HEK293 (cell line): ENCODE measurements at regions not wholly inside any gene's neighbourhood (a gene's known extent, or its start where the extent isn't known, plus 50 kb on each side); places are given as distances from the start of the nearest gene placed in this dataset.

Source experiments
- CTCF ChIA-PET: fragments of 350-600 bp; formaldehyde crosslinking; extraction: SDS; loops from one replicate; lab custom pipeline; 2021; ENCODE audit warnings: antibody characterized with exemption; lab: Yijun Ruan, JAX
- POLR2A ChIA-PET: fragments of 300-600 bp; formaldehyde crosslinking; extraction: SDS; loops from one replicate; lab custom pipeline; 2020; ENCODE audit warnings: antibody characterized with exemption, inconsistent platforms; lab: Yijun Ruan, JAX
- H3K27ac ChIP-seq: fragments of 200-500 bp; sonication (Bioruptor generic); 2 replicates; pipeline ENCODE4 v1.5.1; 2014; ENCODE audit warnings: low read depth, low read length, control low read depth, inconsistent platforms; ENCODE audit errors: extremely low read depth
- H3K36me3 ChIP-seq, 2 experiments: fragments of 200-500 bp in 1 of 2; sonication (Bioruptor generic) in 1 of 2; 1 replicate in 1 of 2; 2 replicates in 1 of 2; pipeline ENCODE4 v1.5.1; 2014 to 2017; ENCODE audit warnings: inconsistent platforms in 2 of 2, low read length in 2 of 2; ENCODE audit not compliant: control insufficient read depth in 2 of 2, insufficient read depth in 1 of 2
- H3K4me1 ChIP-seq: fragments of 200-500 bp; sonication (Bioruptor generic); 2 replicates; pipeline ENCODE4 v1.5.1; 2014; ENCODE audit warnings: mild to moderate bottlenecking, low read length, inconsistent platforms; ENCODE audit not compliant: control insufficient read depth, insufficient read depth
- H3K4me3 ChIP-seq: 2 replicates; pipeline ENCODE4 v1.5.1; 2011; ENCODE audit warnings: low read depth, mild to moderate bottlenecking, control low read depth, low read length, moderate library complexity
- H3K9me3 ChIP-seq: fragments of 200-500 bp; sonication (Bioruptor generic); 2 replicates; pipeline ENCODE4 v1.5.1; 2014; ENCODE audit warnings: low read depth, low read length, inconsistent platforms; ENCODE audit not compliant: control insufficient read depth, insufficient read depth
- IKZF3 ChIP-seq: fragments of 450-650 bp; IDR thresholded peaks from 2 replicates; pipeline ENCODE4 v1.5.0; 2018; ENCODE audit warnings: missing biosample characterization, mild to moderate bottlenecking, missing genetic modification characterization, moderate library complexity
- KLF10 ChIP-seq: fragments of 450-650 bp; IDR thresholded peaks from 2 replicates; pipeline ENCODE4 v1.5.1; 2018; ENCODE audit warnings: missing biosample characterization, mild to moderate bottlenecking, missing genetic modification characterization
- MYNN ChIP-seq: fragments of 450-650 bp; formaldehyde crosslinking; IDR thresholded peaks from 2 replicates; pipeline ENCODE4 v1.5.1; 2016; ENCODE audit warnings: missing biosample characterization, missing genetic modification characterization, borderline replicate concordance
- REPIN1 ChIP-seq: fragments of 450-650 bp; formaldehyde crosslinking; IDR thresholded peaks from 2 replicates; pipeline ENCODE4 v1.5.1; 2017; ENCODE audit warnings: missing biosample characterization, missing genetic modification characterization, low read depth
- SP2 ChIP-seq: fragments of 450-650 bp; formaldehyde crosslinking; IDR thresholded peaks from 2 replicates; pipeline ENCODE4 v1.5.1; 2016; ENCODE audit warnings: missing biosample characterization, missing genetic modification characterization
- ZBTB17 ChIP-seq: fragments of 450-650 bp; formaldehyde crosslinking; IDR thresholded peaks from 2 replicates; pipeline ENCODE4 v1.5.1; 2016; ENCODE audit warnings: missing biosample characterization, missing genetic modification characterization
- ZNF221 ChIP-seq: fragments of 450-650 bp; formaldehyde crosslinking; IDR thresholded peaks from 2 replicates; pipeline ENCODE4 v1.5.1; 2017; ENCODE audit warnings: missing biosample characterization, missing genetic modification characterization, borderline replicate concordance
- ZNF266 ChIP-seq: fragments of 450-650 bp; formaldehyde crosslinking; IDR thresholded peaks from 2 replicates; pipeline ENCODE4 v1.5.1; 2016; ENCODE audit warnings: missing biosample characterization, missing genetic modification characterization, low read depth
- ZNF302 ChIP-seq: fragments of 450-650 bp; formaldehyde crosslinking; IDR thresholded peaks from 2 replicates; pipeline ENCODE4 v1.5.1; 2016; ENCODE audit warnings: missing biosample characterization, missing genetic modification characterization, low read depth
- ZNF324 ChIP-seq: fragments of 450-650 bp; formaldehyde crosslinking; IDR thresholded peaks from 2 replicates; pipeline ENCODE4 v1.5.1; 2016; ENCODE audit warnings: missing biosample characterization, missing genetic modification characterization
- ZNF48 ChIP-seq: fragments of 450-650 bp; formaldehyde crosslinking; IDR thresholded peaks from 2 replicates; pipeline ENCODE4 v1.5.1; 2016; ENCODE audit warnings: missing biosample characterization, missing genetic modification characterization
- ZNF510 ChIP-seq: fragments of 450-650 bp; formaldehyde crosslinking; IDR thresholded peaks from 2 replicates; pipeline ENCODE4 v1.5.1; 2018; ENCODE audit warnings: mild to moderate bottlenecking, missing genetic modification characterization, missing biosample characterization; ENCODE audit not compliant: insufficient replicate concordance
- ZNF548 ChIP-seq: fragments of 450-650 bp; formaldehyde crosslinking; IDR thresholded peaks from 2 replicates; pipeline ENCODE4 v1.5.1; 2016; ENCODE audit warnings: missing biosample characterization, missing genetic modification characterization
- ZNF677 ChIP-seq: fragments of 450-650 bp; IDR thresholded peaks from 2 replicates; pipeline ENCODE4 v1.5.0; 2018; ENCODE audit warnings: missing biosample characterization, mild to moderate bottlenecking, missing genetic modification characterization, moderate library complexity
- ZNF791 ChIP-seq: fragments of 450-650 bp; formaldehyde crosslinking; IDR thresholded peaks from 2 replicates; pipeline ENCODE4 v1.5.1; 2016; ENCODE audit warnings: missing biosample characterization, missing genetic modification characterization
- ZXDB ChIP-seq: fragments of 450-650 bp; formaldehyde crosslinking; IDR thresholded peaks from 2 replicates; pipeline ENCODE4 v1.5.1; 2016; ENCODE audit warnings: missing biosample characterization, missing genetic modification characterization
- TF ChIP-seq, protein P1 (sequence below): fragments of 450-650 bp; formaldehyde crosslinking; IDR thresholded peaks from 2 replicates; pipeline ENCODE4 v1.5.1; 2016; ENCODE audit warnings: missing biosample characterization, missing genetic modification characterization
- TF ChIP-seq, protein P2 (sequence below): fragments of 450-650 bp; formaldehyde crosslinking; IDR thresholded peaks from 2 replicates; pipeline ENCODE4 v1.5.1; 2016; ENCODE audit warnings: missing biosample characterization, missing genetic modification characterization
- TF ChIP-seq, protein P3 (sequence below): fragments of 450-650 bp; formaldehyde crosslinking; IDR thresholded peaks from 2 replicates; pipeline ENCODE4 v1.5.1; 2016; ENCODE audit warnings: missing biosample characterization, missing genetic modification characterization
- TF ChIP-seq, protein P4 (sequence below): fragments of 450-650 bp; formaldehyde crosslinking; IDR thresholded peaks from 2 replicates; pipeline ENCODE4 v1.5.1; 2017; ENCODE audit warnings: missing biosample characterization, mild to moderate bottlenecking, missing genetic modification characterization, moderate library complexity

DNA sequence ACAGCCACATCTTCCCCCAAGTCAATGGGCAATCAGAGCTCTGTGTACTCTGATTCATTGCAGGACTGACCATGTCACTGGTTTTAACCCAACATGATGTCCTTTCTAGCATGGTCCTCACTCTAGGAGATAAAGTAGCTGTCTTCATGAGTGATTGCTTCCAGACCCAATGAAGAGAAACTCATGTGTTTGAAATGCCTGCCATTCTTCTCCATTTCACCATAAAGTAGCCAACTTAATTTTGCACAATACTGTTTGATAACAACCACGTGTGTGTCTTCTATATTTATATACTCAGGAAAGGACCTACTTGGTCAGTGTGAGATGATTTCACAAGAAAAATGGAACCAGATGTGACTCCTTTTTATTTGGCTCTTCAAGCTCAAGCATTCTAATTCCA, 172.5 kb downstream of the AXIN2 start (continued):
- TF ChIP-seq, protein P1, sequence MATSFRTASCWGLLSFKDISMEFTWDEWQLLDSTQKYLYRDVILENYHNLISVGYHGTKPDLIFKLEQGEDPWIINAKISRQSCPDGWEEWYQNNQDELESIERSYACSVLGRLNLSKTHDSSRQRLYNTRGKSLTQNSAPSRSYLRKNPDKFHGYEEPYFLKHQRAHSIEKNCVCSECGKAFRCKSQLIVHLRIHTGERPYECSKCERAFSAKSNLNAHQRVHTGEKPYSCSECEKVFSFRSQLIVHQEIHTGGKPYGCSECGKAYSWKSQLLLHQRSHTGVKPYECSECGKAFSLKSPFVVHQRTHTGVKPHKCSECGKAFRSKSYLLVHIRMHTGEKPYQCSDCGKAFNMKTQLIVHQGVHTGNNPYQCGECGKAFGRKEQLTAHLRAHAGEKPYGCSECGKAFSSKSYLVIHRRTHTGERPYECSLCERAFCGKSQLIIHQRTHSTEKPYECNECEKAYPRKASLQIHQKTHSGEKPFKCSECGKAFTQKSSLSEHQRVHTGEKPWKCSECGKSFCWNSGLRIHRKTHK (tag by site-specific recombination), result no peak
- TF ChIP-seq SP2 (tag by site-specific recombination) (no peak), IKZF3 (tag by site-specific recombination) (no peak)

DNA sequence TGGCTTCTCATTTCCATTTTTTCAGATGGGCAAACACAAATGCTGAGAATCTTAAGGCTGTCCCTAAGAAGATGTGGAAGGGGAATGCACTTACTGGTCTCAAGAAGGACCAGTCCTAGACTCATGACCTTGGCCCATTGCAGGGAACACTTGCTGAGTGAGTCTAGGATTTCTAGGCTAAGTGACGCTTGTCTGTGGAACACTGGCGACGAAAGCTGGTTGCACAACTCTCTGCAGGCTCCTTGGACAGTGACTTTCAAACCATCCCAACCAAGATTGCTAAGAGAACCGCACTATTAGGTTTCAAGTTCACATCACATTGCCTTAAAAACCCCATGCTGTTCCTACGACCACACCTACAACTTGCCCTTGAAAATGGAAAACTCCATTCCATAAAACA, 174.1 kb downstream of the AXIN2 start:
- Histone ChIP-seq H3K4me1 (no peaks in the 10 kb centered on the region), H3K27ac (no peak overlapping the region), H3K4me3 (no peak overlapping the region), H3K36me3 (no peaks in the 10 kb centered on the region), H3K9me3 (no peaks in the 10 kb centered on the region)
- ChIA-PET CTCF (no interaction called here), POLR2A (no interaction called here)
- TF ChIP-seq ZNF266, result no peak
- TF ChIP-seq ZXDB (tag by site-specific recombination), result no peak

DNA sequence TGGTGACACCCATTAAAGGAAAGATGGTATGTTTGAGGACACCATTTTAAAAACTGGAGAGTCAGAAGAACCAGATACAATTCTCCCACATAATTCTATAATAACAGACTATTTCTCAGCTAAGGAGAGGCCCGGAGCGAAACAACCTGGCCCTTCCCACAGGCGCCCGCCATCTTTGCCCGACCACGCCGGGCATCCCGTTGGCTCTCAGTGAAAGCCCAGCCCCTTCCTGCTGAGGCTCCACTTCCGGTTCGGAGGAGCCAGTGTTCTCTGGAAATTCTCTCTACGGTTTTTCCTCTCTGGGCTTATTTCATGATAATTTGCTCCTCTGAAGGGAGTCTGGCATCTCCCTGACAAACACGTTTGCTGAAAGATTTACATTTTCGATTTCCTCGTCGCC, 175.7 kb downstream of the AXIN2 start:
- ChIA-PET CTCF (no interaction called here), POLR2A (no interaction called here)
- Histone ChIP-seq H3K27ac (no peak overlapping the region), H3K9me3 (no peaks in the 10 kb centered on the region), H3K4me1 (no peaks in the 10 kb centered on the region), H3K4me3 (no peak overlapping the region), H3K36me3 (no peaks in the 10 kb centered on the region)
- TF ChIP-seq, protein P2, sequence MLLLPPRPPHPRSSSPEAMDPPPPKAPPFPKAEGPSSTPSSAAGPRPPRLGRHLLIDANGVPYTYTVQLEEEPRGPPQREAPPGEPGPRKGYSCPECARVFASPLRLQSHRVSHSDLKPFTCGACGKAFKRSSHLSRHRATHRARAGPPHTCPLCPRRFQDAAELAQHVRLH (tag by site-specific recombination), result no peak
- TF ChIP-seq ZNF791 (tag by site-specific recombination), result no peak
- no peak for TF ChIP-seq ZNF548 (tag by site-specific recombination)
- TF ChIP-seq ZNF510 (tag by site-specific recombination), result no peak
- no peak for TF ChIP-seq ZNF48 (tag by site-specific recombination)
- TF ChIP-seq ZNF677 (tag by site-specific recombination), result no peak
- TF ChIP-seq, protein P3, sequence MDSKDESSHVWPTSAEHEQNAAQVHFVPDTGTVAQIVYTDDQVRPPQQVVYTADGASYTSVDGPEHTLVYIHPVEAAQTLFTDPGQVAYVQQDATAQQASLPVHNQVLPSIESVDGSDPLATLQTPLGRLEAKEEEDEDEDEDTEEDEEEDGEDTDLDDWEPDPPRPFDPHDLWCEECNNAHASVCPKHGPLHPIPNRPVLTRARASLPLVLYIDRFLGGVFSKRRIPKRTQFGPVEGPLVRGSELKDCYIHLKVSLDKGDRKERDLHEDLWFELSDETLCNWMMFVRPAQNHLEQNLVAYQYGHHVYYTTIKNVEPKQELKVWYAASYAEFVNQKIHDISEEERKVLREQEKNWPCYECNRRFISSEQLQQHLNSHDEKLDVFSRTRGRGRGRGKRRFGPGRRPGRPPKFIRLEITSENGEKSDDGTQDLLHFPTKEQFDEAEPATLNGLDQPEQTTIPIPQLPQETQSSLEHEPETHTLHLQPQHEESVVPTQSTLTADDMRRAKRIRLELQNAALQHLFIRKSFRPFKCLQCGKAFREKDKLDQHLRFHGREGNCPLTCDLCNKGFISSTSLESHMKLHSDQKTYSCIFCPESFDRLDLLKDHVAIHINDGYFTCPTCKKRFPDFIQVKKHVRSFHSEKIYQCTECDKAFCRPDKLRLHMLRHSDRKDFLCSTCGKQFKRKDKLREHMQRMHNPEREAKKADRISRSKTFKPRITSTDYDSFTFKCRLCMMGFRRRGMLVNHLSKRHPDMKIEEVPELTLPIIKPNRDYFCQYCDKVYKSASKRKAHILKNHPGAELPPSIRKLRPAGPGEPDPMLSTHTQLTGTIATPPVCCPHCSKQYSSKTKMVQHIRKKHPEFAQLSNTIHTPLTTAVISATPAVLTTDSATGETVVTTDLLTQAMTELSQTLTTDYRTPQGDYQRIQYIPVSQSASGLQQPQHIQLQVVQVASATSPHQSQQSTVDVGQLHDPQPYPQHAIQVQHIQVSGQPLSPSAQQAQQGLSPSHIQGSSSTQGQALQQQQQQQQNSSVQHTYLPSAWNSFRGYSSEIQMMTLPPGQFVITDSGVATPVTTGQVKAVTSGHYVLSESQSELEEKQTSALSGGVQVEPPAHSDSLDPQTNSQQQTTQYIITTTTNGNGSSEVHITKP (tag by site-specific recombination), result no peak
- no peak for TF ChIP-seq REPIN1 (tag by site-specific recombination)
- no peak for TF ChIP-seq MYNN (tag by site-specific recombination)
- TF ChIP-seq, protein P4, sequence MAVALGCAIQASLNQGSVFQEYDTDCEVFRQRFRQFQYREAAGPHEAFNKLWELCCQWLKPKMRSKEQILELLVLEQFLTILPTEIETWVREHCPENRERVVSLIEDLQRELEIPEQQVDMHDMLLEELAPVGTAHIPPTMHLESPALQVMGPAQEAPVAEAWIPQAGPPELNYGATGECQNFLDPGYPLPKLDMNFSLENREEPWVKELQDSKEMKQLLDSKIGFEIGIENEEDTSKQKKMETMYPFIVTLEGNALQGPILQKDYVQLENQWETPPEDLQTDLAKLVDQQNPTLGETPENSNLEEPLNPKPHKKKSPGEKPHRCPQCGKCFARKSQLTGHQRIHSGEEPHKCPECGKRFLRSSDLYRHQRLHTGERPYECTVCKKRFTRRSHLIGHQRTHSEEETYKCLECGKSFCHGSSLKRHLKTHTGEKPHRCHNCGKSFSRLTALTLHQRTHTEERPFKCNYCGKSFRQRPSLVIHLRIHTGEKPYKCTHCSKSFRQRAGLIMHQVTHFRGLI (tag by site-specific recombination), result no peak
- TF ChIP-seq ZNF324 (tag by site-specific recombination), result no peak
- no peak for TF ChIP-seq ZBTB17 (tag by site-specific recombination)
- TF ChIP-seq ZNF302, result no peak
- TF ChIP-seq KLF10 (tag by site-specific recombination), result no peak
- TF ChIP-seq ZNF221 (tag by site-specific recombination), result no peak
